GM23338 (cell line): ENCODE measurements at regions not wholly inside any gene's neighbourhood (a gene's known extent, or its start where the extent isn't known, plus 50 kb on each side); places are given as distances from the start of the nearest gene placed in this dataset.

Source experiments
- CTCF ChIP-seq, 2 experiments: fragments of 200-600 bp in 1 of 2; sonication (generic) in 1 of 2; conservative IDR thresholded peaks; 2 replicates each; pipeline versions ENCODE4 v1.5.1 to v1.6.1; 2016 to 2017; ENCODE audit warnings: antibody characterized with exemption in 2 of 2, low read depth in 2 of 2, mild to moderate bottlenecking in 2 of 2, moderate library complexity in 1 of 2
- EZH2 ChIP-seq: fragments of 200-600 bp; sonication (generic); IDR thresholded peaks from one replicate; pipeline ENCODE4 v1.8.0; 2017; ENCODE audit warnings: antibody characterized with exemption, mild to moderate bottlenecking, low read depth; ENCODE audit not compliant: unreplicated experiment
- JUNB ChIP-seq: IDR thresholded peaks from one replicate; pipeline ENCODE4 v1.6.1; 2016; ENCODE audit warnings: antibody characterized with exemption; ENCODE audit not compliant: unreplicated experiment
- POLR2AphosphoS5 ChIP-seq: IDR thresholded peaks from 2 replicates; pipeline ENCODE4 v1.6.1; 2016; ENCODE audit warnings: antibody characterized with exemption, low read depth

- TF ChIP-seq CTCF (conservative IDR thresholded peaks at IDR 0.05; ENCODE audit: low read depth in 2 of 2) = no peak
- no peak for TF ChIP-seq EZH2
- TF ChIP-seq POLR2AphosphoS5 = no peak
- no peak for TF ChIP-seq JUNB
Observed at GRCh38 chr1:87558921-87559320, 230.2 kb downstream of the LMO4 start.
